ENCODE measurements at regions not wholly inside any gene's neighbourhood (a gene's known extent, or its start where the extent isn't known, plus 50 kb on each side); places are given as distances from the start of the nearest gene placed in this dataset.
"Not testable (repeated sequence)": the region's sequence is repeated elsewhere in the genome, so short reads cannot be mapped to it uniquely, and the experiment has no call there.

DNA sequence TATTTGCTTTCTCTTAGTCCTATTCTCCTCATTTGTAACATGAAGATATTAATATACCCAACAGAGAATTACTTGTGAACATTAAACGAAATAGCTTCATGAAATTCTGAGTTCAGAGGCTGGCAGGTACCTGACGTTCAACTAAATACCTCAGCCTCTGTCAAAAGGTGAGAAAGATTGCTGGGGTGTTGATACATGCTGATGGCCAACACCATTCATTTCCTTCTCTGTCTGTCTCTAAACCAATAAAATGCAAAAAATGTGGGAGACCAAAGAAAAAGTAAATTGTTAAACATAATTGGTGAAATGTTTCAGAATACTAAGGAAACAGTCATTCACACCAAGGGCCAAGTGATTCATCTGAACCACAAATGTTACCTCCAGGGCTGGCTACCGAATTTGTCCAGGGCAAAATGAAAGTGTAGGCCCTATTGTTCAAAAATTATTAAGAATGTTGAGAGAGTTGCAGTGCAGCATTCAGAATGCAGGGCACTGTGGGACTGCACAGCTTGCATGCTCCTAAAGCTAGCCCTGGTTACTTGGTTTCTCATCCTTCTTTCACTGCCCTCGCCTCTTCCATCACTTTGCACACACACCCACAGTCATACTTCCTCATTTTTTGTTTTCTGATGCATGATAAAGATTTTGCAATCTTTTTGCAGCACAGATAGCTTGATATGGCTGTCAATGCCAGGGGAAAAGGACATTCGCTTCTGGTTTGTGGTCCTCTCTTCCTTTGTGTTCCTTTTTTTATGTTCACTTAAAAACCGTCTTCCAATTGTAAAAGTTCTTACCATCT, 414.3 kb upstream of the NR5A2 start:
- 66% methylated on average over 4 of the region's 6 CpGs for WGBS
- H3K27ac ChIP-seq (ENCODE audit: low read length, poor library complexity, severe bottlenecking) = peak overlapping the region; percentile 78
- H2AFZ ChIP-seq (ENCODE audit: low read depth, low read length) = no peak overlapping the region

GRCh38 chr1:199616947-199617346, 410.6 kb upstream of the NR5A2 start:
- H3K9me3 ChIP-seq (ENCODE audit: control insufficient read depth, low read length) = no peaks in the 10 kb centered on the region
- no peak overlapping the region for H2BK12ac ChIP-seq (ENCODE audit: low read length in 2 of 2)
- H4K8ac ChIP-seq (ENCODE audit: low read length) = no peak overlapping the region
- DNase-seq = no peak
- no CpG with 5 or more reads among the region's 1 CpG for WGBS
- no peak overlapping the region for H3K27ac ChIP-seq (ENCODE audit: low read length, poor library complexity, severe bottlenecking)
- no peak overlapping the region for H2BK15ac ChIP-seq (ENCODE audit: low read depth, poor library complexity, severe bottlenecking)
- H4K91ac ChIP-seq (ENCODE audit: low read length) = no peak overlapping the region
- H2BK5ac ChIP-seq (ENCODE audit: low read depth, low read length, poor library complexity, severe bottlenecking) = no peak overlapping the region
- no peak overlapping the region for H2AK5ac ChIP-seq (ENCODE audit: low read length, severe bottlenecking)
- peaks cover 1% of the 10 kb centered on the region for H3K4me1 ChIP-seq (ENCODE audit: control insufficient read depth, insufficient read depth, low read depth, low read length)
- H3K4me2 ChIP-seq (ENCODE audit: low read length, poor library complexity, severe bottlenecking) = no peak overlapping the region
- H3K36me3 ChIP-seq (ENCODE audit: control insufficient read depth in 1 of 2, insufficient read depth in 2 of 2, low read depth in 1 of 2, low read length in 2 of 2) = no peaks in the 10 kb centered on the region
- H3K4ac ChIP-seq (ENCODE audit: low read depth in 1 of 2, low read length in 2 of 2) = no peak overlapping the region
- H3K23ac ChIP-seq (ENCODE audit: low read length in 2 of 2) = no peak overlapping the region
- no peak overlapping the region for H2BK120ac ChIP-seq (ENCODE audit: low read depth, low read length)
- no peak overlapping the region for H3K14ac ChIP-seq (ENCODE audit: low read length in 2 of 2)
- no peak overlapping the region for H2AFZ ChIP-seq (ENCODE audit: low read depth, low read length)
- no peaks in the 10 kb centered on the region for H3K27me3 ChIP-seq (ENCODE audit: control insufficient read depth in 1 of 2, insufficient read depth in 1 of 2, low read length in 2 of 2)
- H3K9ac ChIP-seq (ENCODE audit: low read length) = no peak overlapping the region
- no peak overlapping the region for H3K4me3 ChIP-seq (ENCODE audit: insufficient read depth in 1 of 2, low read depth in 1 of 2, low read length in 2 of 2)
- H3K79me1 ChIP-seq (replicated peaks; ENCODE audit: low read length, poor library complexity, severe bottlenecking) = no peaks in the 10 kb centered on the region
- H3K18ac ChIP-seq (ENCODE audit: low read depth in 1 of 2, low read length in 2 of 2) = no peak overlapping the region

More for the DNA sequence above, 414.3 kb upstream of the NR5A2 start:
- Histone ChIP-seq H3K36me3 (ENCODE audit: control insufficient read depth in 1 of 2, insufficient read depth in 2 of 2, low read depth in 1 of 2, low read length in 2 of 2) (no peaks in the 10 kb centered on the region), H3K79me1 (replicated peaks; ENCODE audit: low read length, poor library complexity, severe bottlenecking) (no peaks in the 10 kb centered on the region), H3K23ac (ENCODE audit: low read length in 2 of 2) (no peak overlapping the region), H3K4me3 (ENCODE audit: insufficient read depth in 1 of 2, low read depth in 1 of 2, low read length in 2 of 2) (no peak overlapping the region), H3K14ac (ENCODE audit: low read length in 2 of 2) (no peak overlapping the region), H2BK15ac (ENCODE audit: low read depth, poor library complexity, severe bottlenecking) (no peak overlapping the region), H2BK120ac (ENCODE audit: low read depth, low read length) (no peak overlapping the region), H2BK5ac (ENCODE audit: low read depth, low read length, poor library complexity, severe bottlenecking) (no peak overlapping the region), H3K9ac (ENCODE audit: low read length) (no peak overlapping the region), H2AK5ac (ENCODE audit: low read length, severe bottlenecking) (no peak overlapping the region), H3K27me3 (ENCODE audit: control insufficient read depth in 1 of 2, insufficient read depth in 1 of 2, low read length in 2 of 2) (no peaks in the 10 kb centered on the region), H3K9me3 (ENCODE audit: control insufficient read depth, low read length) (no peaks in the 10 kb centered on the region), H3K4me1 (ENCODE audit: control insufficient read depth, insufficient read depth, low read depth, low read length) (peaks cover 1% of the 10 kb centered on the region), H4K91ac (ENCODE audit: low read length) (no peak overlapping the region), H4K8ac (ENCODE audit: low read length) (no peak overlapping the region), H3K4me2 (ENCODE audit: low read length, poor library complexity, severe bottlenecking) (peak overlapping the region; percentile 10), H3K4ac (ENCODE audit: low read depth in 1 of 2, low read length in 2 of 2) (no peak overlapping the region), H2BK12ac (ENCODE audit: low read length in 2 of 2) (no peak overlapping the region), H3K18ac (ENCODE audit: low read depth in 1 of 2, low read length in 2 of 2) (no peak overlapping the region)
- no peak for DNase-seq

GRCh38 chr1:199619223-199619622, 408.3 kb upstream of the NR5A2 start:
- Histone ChIP-seq H3K9ac (ENCODE audit: low read length) (no peak overlapping the region), H3K18ac (ENCODE audit: low read depth in 1 of 2, low read length in 2 of 2) (no peak overlapping the region), H3K27me3 (ENCODE audit: control insufficient read depth in 1 of 2, insufficient read depth in 1 of 2, low read length in 2 of 2) (no peaks in the 10 kb centered on the region), H4K8ac (ENCODE audit: low read length) (no peak overlapping the region), H3K36me3 (ENCODE audit: control insufficient read depth in 1 of 2, insufficient read depth in 2 of 2, low read depth in 1 of 2, low read length in 2 of 2) (no peaks in the 10 kb centered on the region), H2AFZ (ENCODE audit: low read depth, low read length) (no peak overlapping the region), H3K23ac (ENCODE audit: low read length in 2 of 2) (no peak overlapping the region), H3K4me2 (ENCODE audit: low read length, poor library complexity, severe bottlenecking) (no peak overlapping the region), H2BK120ac (ENCODE audit: low read depth, low read length) (no peak overlapping the region), H2BK5ac (ENCODE audit: low read depth, low read length, poor library complexity, severe bottlenecking) (no peak overlapping the region), H2AK5ac (ENCODE audit: low read length, severe bottlenecking) (no peak overlapping the region), H3K14ac (ENCODE audit: low read length in 2 of 2) (no peak overlapping the region), H3K4ac (ENCODE audit: low read depth in 1 of 2, low read length in 2 of 2) (no peak overlapping the region), H2BK12ac (ENCODE audit: low read length in 2 of 2) (no peak overlapping the region), H3K4me3 (ENCODE audit: insufficient read depth in 1 of 2, low read depth in 1 of 2, low read length in 2 of 2) (no peak overlapping the region), H4K91ac (ENCODE audit: low read length) (no peak overlapping the region), H3K27ac (ENCODE audit: low read length, poor library complexity, severe bottlenecking) (no peak overlapping the region), H3K4me1 (ENCODE audit: control insufficient read depth, insufficient read depth, low read depth, low read length) (no peaks in the 10 kb centered on the region), H2BK15ac (ENCODE audit: low read depth, poor library complexity, severe bottlenecking) (no peak overlapping the region), H3K9me3 (ENCODE audit: control insufficient read depth, low read length) (no peaks in the 10 kb centered on the region), H3K79me1 (replicated peaks; ENCODE audit: low read length, poor library complexity, severe bottlenecking) (no peaks in the 10 kb centered on the region)
- no peak for DNase-seq
- WGBS = 85% methylated on average over 1 of the region's 4 CpGs

GRCh38 chr1:199626228-199626627, 401.3 kb upstream of the NR5A2 start:
- not testable (repeated sequence) for H3K9me3 ChIP-seq (ENCODE audit: control insufficient read depth, low read length); H3K4me1 ChIP-seq (ENCODE audit: control insufficient read depth, insufficient read depth, low read depth, low read length); H4K8ac ChIP-seq (ENCODE audit: low read length); H3K18ac ChIP-seq (ENCODE audit: low read depth in 1 of 2, low read length in 2 of 2); H3K4me2 ChIP-seq (ENCODE audit: low read length, poor library complexity, severe bottlenecking); H2BK15ac ChIP-seq (ENCODE audit: low read depth, poor library complexity, severe bottlenecking); H2BK12ac ChIP-seq (ENCODE audit: low read length in 2 of 2); H3K27me3 ChIP-seq (ENCODE audit: control insufficient read depth in 1 of 2, insufficient read depth in 1 of 2, low read length in 2 of 2); DNase-seq; H3K14ac ChIP-seq (ENCODE audit: low read length in 2 of 2); H3K4me3 ChIP-seq (ENCODE audit: insufficient read depth in 1 of 2, low read depth in 1 of 2, low read length in 2 of 2); H3K36me3 ChIP-seq (ENCODE audit: control insufficient read depth in 1 of 2, insufficient read depth in 2 of 2, low read depth in 1 of 2, low read length in 2 of 2); H3K27ac ChIP-seq (ENCODE audit: low read length, poor library complexity, severe bottlenecking); H2AFZ ChIP-seq (ENCODE audit: low read depth, low read length); H3K79me1 ChIP-seq (replicated peaks; ENCODE audit: low read length, poor library complexity, severe bottlenecking); H3K4ac ChIP-seq (ENCODE audit: low read depth in 1 of 2, low read length in 2 of 2); H3K23ac ChIP-seq (ENCODE audit: low read length in 2 of 2); H2BK5ac ChIP-seq (ENCODE audit: low read depth, low read length, poor library complexity, severe bottlenecking); H2BK120ac ChIP-seq (ENCODE audit: low read depth, low read length); H4K91ac ChIP-seq (ENCODE audit: low read length); H2AK5ac ChIP-seq (ENCODE audit: low read length, severe bottlenecking); H3K9ac ChIP-seq (ENCODE audit: low read length)
- 100% methylated on average over 2 of the region's 3 CpGs for WGBS

All from mesenchymal stem cell (in vitro differentiated cells and primary cell).